GM23338 (cell line): ENCODE measurements at regions not wholly inside any gene's neighbourhood (a gene's known extent, or its start where the extent isn't known, plus 50 kb on each side); places are given as distances from the start of the nearest gene placed in this dataset.

ENCODE experiments used
- ATAC-seq: fragments of 200-7000 bp; cut with Tn5 transposase; 3 replicates; pipeline ENCODE4 v1.9.1; 2020
- DNase-seq: peaks from one replicate; pipeline ENCODE4 v3.0.0-alpha.2; 2015; ENCODE audit warnings: low spot score
- H2AFZ ChIP-seq: fragments of 200-600 bp; sonication (generic); 2 replicates; pipeline ENCODE4 v1.8.0; 2016; ENCODE audit warnings: antibody characterized with exemption, mild to moderate bottlenecking, moderate library complexity
- H3F3A ChIP-seq: fragments of 200-600 bp; sonication (generic); replicated peaks from 2 replicates; pipeline ENCODE4 v1.8.0; 2017; ENCODE audit warnings: antibody characterized with exemption, mixed run types, low read depth
- H3K27ac ChIP-seq: fragments of 200-600 bp; sonication (generic); 2 replicates; pipeline ENCODE4 v1.6.1; 2016; ENCODE audit warnings: low read depth
- H3K27me3 ChIP-seq: fragments of 200-600 bp; sonication (generic); 2 replicates; pipeline ENCODE4 v1.8.0; 2016; ENCODE audit warnings: mild to moderate bottlenecking, mixed run types, moderate library complexity; ENCODE audit not compliant: insufficient read depth
- H3K36me3 ChIP-seq: fragments of 200-600 bp; sonication (generic); 2 replicates; pipeline ENCODE4 v1.8.0; 2016; ENCODE audit warnings: mild to moderate bottlenecking; ENCODE audit not compliant: insufficient read depth
- H3K4me1 ChIP-seq: fragments of 200-600 bp; sonication (generic); 2 replicates; pipeline ENCODE4 v1.8.0; 2016; ENCODE audit warnings: mild to moderate bottlenecking, moderate library complexity; ENCODE audit not compliant: insufficient read depth
- H3K4me2 ChIP-seq: fragments of 200-600 bp; sonication (generic); 2 replicates; pipeline ENCODE4 v1.7.1; 2017; ENCODE audit warnings: mixed run types
- H3K4me3 ChIP-seq: fragments of 200-600 bp; sonication (generic); 2 replicates; pipeline ENCODE4 v1.6.1; 2016; ENCODE audit warnings: mixed run types
- H3K79me2 ChIP-seq: fragments of 200-600 bp; sonication (generic); replicated peaks from 2 replicates; pipeline ENCODE4 v1.8.0; 2017; ENCODE audit warnings: mild to moderate bottlenecking; ENCODE audit not compliant: insufficient read depth
- H3K9me2 ChIP-seq: fragments of 200-600 bp; sonication (generic); 2 replicates; pipeline ENCODE4 v1.8.0; 2017; ENCODE audit not compliant: insufficient read depth
- H4K20me1 ChIP-seq: fragments of 200-600 bp; sonication (generic); replicated peaks from 2 replicates; pipeline ENCODE4 v1.8.0; 2017; ENCODE audit warnings: mild to moderate bottlenecking; ENCODE audit not compliant: insufficient read depth
- H3K27ac Mint-ChIP-seq: 2 replicates; pipeline ENCODE4 v1.8.0; 2020; ENCODE audit warnings: inconsistent platforms, mild to moderate bottlenecking, moderate library complexity, mixed read lengths
- H3K27me3 Mint-ChIP-seq: 3 replicates; pipeline ENCODE4 v1.8.0; 2022; ENCODE audit warnings: low read depth, mild to moderate bottlenecking, moderate library complexity, mixed read lengths, inconsistent platforms; ENCODE audit not compliant: insufficient read depth, poor library complexity
- H3K36me3 Mint-ChIP-seq: 3 replicates; pipeline ENCODE4 v1.8.0; 2021; ENCODE audit warnings: low read depth, mild to moderate bottlenecking, inconsistent platforms, moderate library complexity, mixed read lengths
- H3K4me1 Mint-ChIP-seq: 3 replicates; pipeline ENCODE4 v1.8.0; 2020; ENCODE audit warnings: mild to moderate bottlenecking, inconsistent platforms, mixed read lengths
- H3K4me3 Mint-ChIP-seq: 3 replicates; pipeline ENCODE4 v1.8.0; 2021; ENCODE audit warnings: moderate library complexity, mild to moderate bottlenecking, inconsistent platforms, mixed read lengths
- H3K9me3 Mint-ChIP-seq: 3 replicates; pipeline ENCODE4 v1.8.0; 2020; ENCODE audit warnings: moderate library complexity, mild to moderate bottlenecking, inconsistent platforms, mixed read lengths
- CREB1 ChIP-seq: fragments of 250-450 bp; sonication (Bioruptor Pico); IDR thresholded peaks from 2 replicates; pipeline ENCODE4 v1.5.0; 2020; ENCODE audit warnings: low read depth, mild to moderate bottlenecking, moderate library complexity
- ETS1 ChIP-seq: IDR thresholded peaks from 2 replicates; pipeline ENCODE4 v1.6.1; 2016; ENCODE audit warnings: antibody characterized with exemption
- EZH2 ChIP-seq: fragments of 200-600 bp; sonication (generic); IDR thresholded peaks from one replicate; pipeline ENCODE4 v1.8.0; 2017; ENCODE audit warnings: antibody characterized with exemption, mild to moderate bottlenecking, low read depth; ENCODE audit not compliant: unreplicated experiment
- EZH2phosphoT487 ChIP-seq: fragments of 200-600 bp; sonication (generic); IDR thresholded peaks from one replicate; pipeline ENCODE4 v1.8.1; 2018; ENCODE audit warnings: antibody characterized with exemption; ENCODE audit not compliant: unreplicated experiment
- NANOG ChIP-seq: IDR thresholded peaks from 2 replicates; pipeline ENCODE4 v1.6.1; 2016; ENCODE audit warnings: antibody characterized with exemption, borderline replicate concordance
- ZNF331 ChIP-seq: fragments of 250-450 bp; sonication (Bioruptor Pico); IDR thresholded peaks from 2 replicates; pipeline ENCODE4 v1.5.0; 2020; ENCODE audit warnings: low read depth, mild to moderate bottlenecking, moderate library complexity
- TF ChIP-seq, protein P1 (sequence below), 2 experiments: fragments of 200-600 bp in 1 of 2; sonication (generic) in 1 of 2; conservative IDR thresholded peaks; 2 replicates each; pipeline versions ENCODE4 v1.5.1 to v1.6.1; 2016 to 2017; ENCODE audit warnings: antibody characterized with exemption in 2 of 2, low read depth in 2 of 2, mild to moderate bottlenecking in 2 of 2, moderate library complexity in 1 of 2
- TF ChIP-seq, protein P2 (sequence below): fragments of 250-450 bp; sonication (Bioruptor Pico); IDR thresholded peaks from 2 replicates; pipeline ENCODE4 v1.5.0; 2020; ENCODE audit warnings: mild to moderate bottlenecking, moderate library complexity

DNA sequence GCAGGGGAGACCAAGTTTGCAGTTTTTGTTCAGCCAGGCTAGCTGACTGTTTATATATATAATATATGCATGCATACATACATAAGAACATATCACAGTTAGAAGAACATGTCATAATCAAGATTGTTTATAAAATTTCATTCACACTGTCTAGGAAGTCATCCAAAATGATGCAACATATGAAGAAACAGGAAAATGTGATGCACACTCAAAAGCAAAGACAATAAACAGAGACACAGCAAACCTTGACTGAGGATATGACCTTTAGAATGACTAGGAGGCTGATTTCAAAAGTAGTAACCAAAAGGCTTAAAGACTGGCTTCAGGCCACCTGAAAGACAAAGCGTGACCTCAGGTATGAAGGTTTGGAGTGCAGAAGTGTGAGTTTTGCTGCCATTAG, 166.2 kb upstream of the NDN start:
- H3K4me3 Mint-ChIP-seq, result no peak overlapping the region
- H3K27me3 ChIP-seq, result no peaks in the 10 kb centered on the region
- H3K27ac ChIP-seq, result no peak overlapping the region
- H3K36me3 ChIP-seq, result no peaks in the 10 kb centered on the region
- DNase-seq (no peak), ATAC-seq (no peak)
- H3K4me3 ChIP-seq, result no peak overlapping the region
- H3K9me3 Mint-ChIP-seq, result peaks cover 79% of the 10 kb centered on the region
- no peak overlapping the region for H3K4me2 ChIP-seq
- H3K27ac Mint-ChIP-seq, result no peak overlapping the region
- H4K20me1 ChIP-seq, result no peaks in the 10 kb centered on the region
- H3K4me1 ChIP-seq, result no peaks in the 10 kb centered on the region; the same call in 1 of the 2 replicates
- H3K4me1 Mint-ChIP-seq, result no peaks in the 10 kb centered on the region
- no peaks in the 10 kb centered on the region for H3K9me2 ChIP-seq
- peaks cover 4% of the 10 kb centered on the region for H3K27me3 Mint-ChIP-seq
- no peaks in the 10 kb centered on the region for H3K79me2 ChIP-seq
- peaks cover 5% of the 10 kb centered on the region; the same call in 2 of the 3 replicates for H3K36me3 Mint-ChIP-seq
- H3F3A ChIP-seq, result no peaks in the 10 kb centered on the region
- no peak overlapping the region for H2AFZ ChIP-seq
- TF ChIP-seq ZNF331 (CRISPR knock-in tag) (no peak), CREB1 (CRISPR knock-in tag) (no peak), EZH2phosphoT487 (no peak), NANOG (no peak), EZH2 (no peak), ETS1 (no peak)
- TF ChIP-seq, protein P1, sequence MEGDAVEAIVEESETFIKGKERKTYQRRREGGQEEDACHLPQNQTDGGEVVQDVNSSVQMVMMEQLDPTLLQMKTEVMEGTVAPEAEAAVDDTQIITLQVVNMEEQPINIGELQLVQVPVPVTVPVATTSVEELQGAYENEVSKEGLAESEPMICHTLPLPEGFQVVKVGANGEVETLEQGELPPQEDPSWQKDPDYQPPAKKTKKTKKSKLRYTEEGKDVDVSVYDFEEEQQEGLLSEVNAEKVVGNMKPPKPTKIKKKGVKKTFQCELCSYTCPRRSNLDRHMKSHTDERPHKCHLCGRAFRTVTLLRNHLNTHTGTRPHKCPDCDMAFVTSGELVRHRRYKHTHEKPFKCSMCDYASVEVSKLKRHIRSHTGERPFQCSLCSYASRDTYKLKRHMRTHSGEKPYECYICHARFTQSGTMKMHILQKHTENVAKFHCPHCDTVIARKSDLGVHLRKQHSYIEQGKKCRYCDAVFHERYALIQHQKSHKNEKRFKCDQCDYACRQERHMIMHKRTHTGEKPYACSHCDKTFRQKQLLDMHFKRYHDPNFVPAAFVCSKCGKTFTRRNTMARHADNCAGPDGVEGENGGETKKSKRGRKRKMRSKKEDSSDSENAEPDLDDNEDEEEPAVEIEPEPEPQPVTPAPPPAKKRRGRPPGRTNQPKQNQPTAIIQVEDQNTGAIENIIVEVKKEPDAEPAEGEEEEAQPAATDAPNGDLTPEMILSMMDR (conservative IDR thresholded peaks at IDR 0.05; ENCODE audit: low read depth in 2 of 2), result no peak
- TF ChIP-seq, protein P2, sequence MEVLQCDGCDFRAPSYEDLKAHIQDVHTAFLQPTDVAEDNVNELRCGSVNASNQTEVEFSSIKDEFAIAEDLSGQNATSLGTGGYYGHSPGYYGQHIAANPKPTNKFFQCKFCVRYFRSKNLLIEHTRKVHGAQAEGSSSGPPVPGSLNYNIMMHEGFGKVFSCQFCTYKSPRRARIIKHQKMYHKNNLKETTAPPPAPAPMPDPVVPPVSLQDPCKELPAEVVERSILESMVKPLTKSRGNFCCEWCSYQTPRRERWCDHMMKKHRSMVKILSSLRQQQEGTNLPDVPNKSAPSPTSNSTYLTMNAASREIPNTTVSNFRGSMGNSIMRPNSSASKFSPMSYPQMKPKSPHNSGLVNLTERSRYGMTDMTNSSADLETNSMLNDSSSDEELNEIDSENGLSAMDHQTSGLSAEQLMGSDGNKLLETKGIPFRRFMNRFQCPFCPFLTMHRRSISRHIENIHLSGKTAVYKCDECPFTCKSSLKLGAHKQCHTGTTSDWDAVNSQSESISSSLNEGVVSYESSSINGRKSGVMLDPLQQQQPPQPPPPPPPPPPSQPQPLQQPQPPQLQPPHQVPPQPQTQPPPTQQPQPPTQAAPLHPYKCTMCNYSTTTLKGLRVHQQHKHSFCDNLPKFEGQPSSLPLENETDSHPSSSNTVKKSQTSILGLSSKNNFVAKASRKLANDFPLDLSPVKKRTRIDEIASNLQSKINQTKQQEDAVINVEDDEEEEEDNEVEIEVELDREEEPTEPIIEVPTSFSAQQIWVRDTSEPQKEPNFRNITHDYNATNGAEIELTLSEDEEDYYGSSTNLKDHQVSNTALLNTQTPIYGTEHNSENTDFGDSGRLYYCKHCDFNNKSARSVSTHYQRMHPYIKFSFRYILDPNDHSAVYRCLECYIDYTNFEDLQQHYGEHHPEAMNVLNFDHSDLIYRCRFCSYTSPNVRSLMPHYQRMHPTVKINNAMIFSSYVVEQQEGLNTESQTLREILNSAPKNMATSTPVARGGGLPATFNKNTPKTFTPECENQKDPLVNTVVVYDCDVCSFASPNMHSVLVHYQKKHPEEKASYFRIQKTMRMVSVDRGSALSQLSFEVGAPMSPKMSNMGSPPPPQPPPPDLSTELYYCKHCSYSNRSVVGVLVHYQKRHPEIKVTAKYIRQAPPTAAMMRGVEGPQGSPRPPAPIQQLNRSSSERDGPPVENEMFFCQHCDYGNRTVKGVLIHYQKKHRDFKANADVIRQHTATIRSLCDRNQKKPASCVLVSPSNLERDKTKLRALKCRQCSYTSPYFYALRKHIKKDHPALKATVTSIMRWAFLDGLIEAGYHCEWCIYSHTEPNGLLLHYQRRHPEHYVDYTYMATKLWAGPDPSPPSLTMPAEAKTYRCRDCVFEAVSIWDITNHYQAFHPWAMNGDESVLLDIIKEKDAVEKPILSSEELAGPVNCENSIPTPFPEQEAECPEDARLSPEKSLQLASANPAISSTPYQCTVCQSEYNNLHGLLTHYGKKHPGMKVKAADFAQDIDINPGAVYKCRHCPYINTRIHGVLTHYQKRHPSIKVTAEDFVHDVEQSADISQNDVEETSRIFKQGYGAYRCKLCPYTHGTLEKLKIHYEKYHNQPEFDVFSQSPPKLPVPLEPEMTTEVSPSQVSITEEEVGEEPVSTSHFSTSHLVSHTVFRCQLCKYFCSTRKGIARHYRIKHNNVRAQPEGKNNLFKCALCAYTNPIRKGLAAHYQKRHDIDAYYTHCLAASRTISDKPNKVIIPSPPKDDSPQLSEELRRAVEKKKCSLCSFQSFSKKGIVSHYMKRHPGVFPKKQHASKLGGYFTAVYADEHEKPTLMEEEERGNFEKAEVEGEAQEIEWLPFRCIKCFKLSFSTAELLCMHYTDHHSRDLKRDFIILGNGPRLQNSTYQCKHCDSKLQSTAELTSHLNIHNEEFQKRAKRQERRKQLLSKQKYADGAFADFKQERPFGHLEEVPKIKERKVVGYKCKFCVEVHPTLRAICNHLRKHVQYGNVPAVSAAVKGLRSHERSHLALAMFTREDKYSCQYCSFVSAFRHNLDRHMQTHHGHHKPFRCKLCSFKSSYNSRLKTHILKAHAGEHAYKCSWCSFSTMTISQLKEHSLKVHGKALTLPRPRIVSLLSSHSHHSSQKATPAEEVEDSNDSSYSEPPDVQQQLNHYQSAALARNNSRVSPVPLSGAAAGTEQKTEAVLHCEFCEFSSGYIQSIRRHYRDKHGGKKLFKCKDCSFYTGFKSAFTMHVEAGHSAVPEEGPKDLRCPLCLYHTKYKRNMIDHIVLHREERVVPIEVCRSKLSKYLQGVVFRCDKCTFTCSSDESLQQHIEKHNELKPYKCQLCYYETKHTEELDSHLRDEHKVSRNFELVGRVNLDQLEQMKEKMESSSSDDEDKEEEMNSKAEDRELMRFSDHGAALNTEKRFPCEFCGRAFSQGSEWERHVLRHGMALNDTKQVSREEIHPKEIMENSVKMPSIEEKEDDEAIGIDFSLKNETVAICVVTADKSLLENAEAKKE (CRISPR knock-in tag), result no peak
